ENCODE measurements at regions not wholly inside any gene's neighbourhood (a gene's known extent, or its start where the extent isn't known, plus 50 kb on each side); places are given as distances from the start of the nearest gene placed in this dataset.

DNA sequence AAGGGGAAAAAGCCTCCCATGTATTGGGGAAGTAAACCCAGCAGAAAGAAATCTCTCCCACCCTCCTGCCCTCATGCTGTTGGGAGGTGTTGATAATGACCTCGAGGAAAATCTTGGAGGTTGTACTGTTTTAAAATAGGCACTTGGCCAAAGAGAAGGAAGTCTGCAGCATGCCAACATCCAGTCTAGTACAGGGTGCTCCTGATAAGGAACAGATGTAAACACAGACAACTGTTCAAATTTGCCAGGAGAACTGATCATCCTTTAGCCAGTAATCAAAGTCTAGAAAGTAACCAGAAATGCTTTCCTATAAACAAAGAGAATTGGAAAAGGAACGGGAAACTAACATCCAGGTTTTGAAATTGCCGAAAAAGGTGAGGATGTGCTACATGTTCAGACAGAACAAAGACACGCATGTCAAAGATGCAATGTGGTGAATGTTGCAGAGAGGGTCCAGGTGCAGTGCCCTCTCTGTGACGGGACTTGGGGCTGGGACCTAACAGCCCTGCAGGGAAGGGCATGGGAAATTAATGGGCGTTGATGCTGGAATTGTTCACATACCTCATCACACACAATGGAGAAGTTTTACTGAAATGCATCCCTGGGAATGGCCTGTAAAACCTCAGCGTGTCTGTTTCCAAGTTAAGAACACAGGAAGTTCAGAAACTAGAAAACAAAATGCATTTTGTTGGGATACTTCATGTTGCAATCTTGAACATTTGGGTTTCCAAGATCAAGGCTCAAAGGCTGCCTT, 125.7 kb upstream of the RND3 start:
- TF ChIP-seq, protein P1, sequence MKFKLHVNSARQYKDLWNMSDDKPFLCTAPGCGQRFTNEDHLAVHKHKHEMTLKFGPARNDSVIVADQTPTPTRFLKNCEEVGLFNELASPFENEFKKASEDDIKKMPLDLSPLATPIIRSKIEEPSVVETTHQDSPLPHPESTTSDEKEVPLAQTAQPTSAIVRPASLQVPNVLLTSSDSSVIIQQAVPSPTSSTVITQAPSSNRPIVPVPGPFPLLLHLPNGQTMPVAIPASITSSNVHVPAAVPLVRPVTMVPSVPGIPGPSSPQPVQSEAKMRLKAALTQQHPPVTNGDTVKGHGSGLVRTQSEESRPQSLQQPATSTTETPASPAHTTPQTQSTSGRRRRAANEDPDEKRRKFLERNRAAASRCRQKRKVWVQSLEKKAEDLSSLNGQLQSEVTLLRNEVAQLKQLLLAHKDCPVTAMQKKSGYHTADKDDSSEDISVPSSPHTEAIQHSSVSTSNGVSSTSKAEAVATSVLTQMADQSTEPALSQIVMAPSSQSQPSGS (CRISPR knock-in tag; IDR thresholded peaks at IDR 0.05; ENCODE audit: borderline replicate concordance, low read depth): no peak
- TF ChIP-seq CTCF (IDR thresholded peaks at IDR 0.05) (no peak), E2F4 (CRISPR knock-in tag; IDR thresholded peaks at IDR 0.05; ENCODE audit: borderline replicate concordance, low read depth) (no peak), E2F1 (CRISPR knock-in tag; IDR thresholded peaks at IDR 0.05) (no peak)

All from WTC11 (cell line).